Ovary (tissue), 3 donors: ENCODE measurements at regions not wholly inside any gene's neighbourhood (a gene's known extent, or its start where the extent isn't known, plus 50 kb on each side); places are given as distances from the start of the nearest gene placed in this dataset.

Experiments
- POLR2A ChIP-seq: fragments of 450-650 bp; IDR thresholded peaks from one replicate; pipeline ENCODE4 v1.6.1; 2017; ENCODE audit warnings: antibody characterized with exemption, mild to moderate bottlenecking, moderate library complexity
- TF ChIP-seq, protein P1 (sequence below), 3 donors: fragments of 450-650 bp in 2 of 3; fragments of 200-600 bp in 1 of 3; IDR thresholded peaks; one replicate each; pipeline versions ENCODE4 v1.5.1 to v1.8.0; 2016 to 2022; ENCODE audit warnings: antibody characterized with exemption in 3 of 3, mild to moderate bottlenecking in 1 of 3
- donor health status: DM: no; HTN: no; CAD: no.

DNA sequence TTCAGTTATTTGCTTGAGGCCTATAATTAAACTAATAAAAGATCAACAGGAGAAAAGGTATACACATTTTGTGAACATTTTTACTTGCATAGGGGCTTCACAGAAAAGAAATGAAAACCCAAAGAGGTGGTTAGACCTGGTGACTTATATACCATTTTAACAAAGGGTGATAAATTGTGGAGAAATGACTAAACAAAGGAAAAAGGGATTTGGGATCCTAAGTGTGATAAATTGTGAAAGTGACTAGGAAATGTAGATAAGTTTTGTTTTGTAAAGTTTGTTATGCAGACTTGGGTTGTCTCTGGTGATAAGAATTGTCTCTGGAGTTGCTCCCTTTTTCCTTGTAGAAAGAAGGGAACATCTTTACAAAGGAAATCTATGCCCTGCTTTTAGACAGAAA, 86.1 kb upstream of the ZNF608 start:
- TF ChIP-seq, protein P1, sequence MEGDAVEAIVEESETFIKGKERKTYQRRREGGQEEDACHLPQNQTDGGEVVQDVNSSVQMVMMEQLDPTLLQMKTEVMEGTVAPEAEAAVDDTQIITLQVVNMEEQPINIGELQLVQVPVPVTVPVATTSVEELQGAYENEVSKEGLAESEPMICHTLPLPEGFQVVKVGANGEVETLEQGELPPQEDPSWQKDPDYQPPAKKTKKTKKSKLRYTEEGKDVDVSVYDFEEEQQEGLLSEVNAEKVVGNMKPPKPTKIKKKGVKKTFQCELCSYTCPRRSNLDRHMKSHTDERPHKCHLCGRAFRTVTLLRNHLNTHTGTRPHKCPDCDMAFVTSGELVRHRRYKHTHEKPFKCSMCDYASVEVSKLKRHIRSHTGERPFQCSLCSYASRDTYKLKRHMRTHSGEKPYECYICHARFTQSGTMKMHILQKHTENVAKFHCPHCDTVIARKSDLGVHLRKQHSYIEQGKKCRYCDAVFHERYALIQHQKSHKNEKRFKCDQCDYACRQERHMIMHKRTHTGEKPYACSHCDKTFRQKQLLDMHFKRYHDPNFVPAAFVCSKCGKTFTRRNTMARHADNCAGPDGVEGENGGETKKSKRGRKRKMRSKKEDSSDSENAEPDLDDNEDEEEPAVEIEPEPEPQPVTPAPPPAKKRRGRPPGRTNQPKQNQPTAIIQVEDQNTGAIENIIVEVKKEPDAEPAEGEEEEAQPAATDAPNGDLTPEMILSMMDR (IDR thresholded peaks at IDR 0.05) = no peak
- no peak for TF ChIP-seq POLR2A
